GM19455 (cell line): ENCODE measurements at regions not wholly inside any gene's neighbourhood (a gene's known extent, or its start where the extent isn't known, plus 50 kb on each side); places are given as distances from the start of the nearest gene placed in this dataset.

ENCODE experiments used
- ATAC-seq: cut with Tn5 transposase; IDR thresholded peaks from one replicate; pipeline ENCODE4 v1.9.1; 2021; ENCODE audit not compliant: unreplicated experiment

DNA sequence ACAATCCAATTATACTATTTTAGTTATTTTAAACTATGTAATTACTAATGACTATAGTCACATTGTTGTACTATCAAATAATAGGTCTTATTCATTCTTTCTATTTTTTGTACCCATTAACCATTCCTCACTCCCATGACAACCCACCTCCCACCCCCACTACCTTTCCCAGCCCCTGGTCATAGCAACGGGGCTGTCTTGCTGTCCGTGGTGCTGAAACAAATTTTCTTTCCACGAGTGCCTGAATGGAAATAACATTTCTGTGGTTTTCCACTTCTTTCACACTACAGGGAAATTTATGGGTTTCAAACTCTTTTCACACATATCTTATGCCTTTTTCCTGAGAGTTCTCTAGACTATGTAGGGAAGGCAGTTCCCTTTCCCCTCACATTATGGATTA lies 326.6 kb downstream of the PHKB start:
- no peak for ATAC-seq

DNA sequence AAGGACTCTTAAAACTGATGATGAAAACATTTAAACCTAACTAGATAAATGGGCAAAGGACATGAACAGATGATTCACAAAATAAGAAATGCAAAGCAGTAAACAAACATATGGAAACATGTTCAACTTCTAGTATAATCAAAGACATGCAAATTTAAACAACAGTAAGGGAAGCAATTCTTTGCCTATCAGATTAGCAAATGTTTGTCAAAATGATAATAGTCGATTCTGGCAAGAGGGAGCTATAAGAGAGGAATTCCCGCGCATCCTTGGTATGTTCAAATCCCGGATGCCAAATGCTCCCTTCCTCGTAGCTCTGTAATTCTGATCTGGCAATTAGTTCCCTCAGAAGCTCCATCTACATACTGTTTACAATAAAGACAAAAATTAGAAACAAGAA lies 320.5 kb downstream of the PHKB start:
- ATAC-seq, result no peak

DNA sequence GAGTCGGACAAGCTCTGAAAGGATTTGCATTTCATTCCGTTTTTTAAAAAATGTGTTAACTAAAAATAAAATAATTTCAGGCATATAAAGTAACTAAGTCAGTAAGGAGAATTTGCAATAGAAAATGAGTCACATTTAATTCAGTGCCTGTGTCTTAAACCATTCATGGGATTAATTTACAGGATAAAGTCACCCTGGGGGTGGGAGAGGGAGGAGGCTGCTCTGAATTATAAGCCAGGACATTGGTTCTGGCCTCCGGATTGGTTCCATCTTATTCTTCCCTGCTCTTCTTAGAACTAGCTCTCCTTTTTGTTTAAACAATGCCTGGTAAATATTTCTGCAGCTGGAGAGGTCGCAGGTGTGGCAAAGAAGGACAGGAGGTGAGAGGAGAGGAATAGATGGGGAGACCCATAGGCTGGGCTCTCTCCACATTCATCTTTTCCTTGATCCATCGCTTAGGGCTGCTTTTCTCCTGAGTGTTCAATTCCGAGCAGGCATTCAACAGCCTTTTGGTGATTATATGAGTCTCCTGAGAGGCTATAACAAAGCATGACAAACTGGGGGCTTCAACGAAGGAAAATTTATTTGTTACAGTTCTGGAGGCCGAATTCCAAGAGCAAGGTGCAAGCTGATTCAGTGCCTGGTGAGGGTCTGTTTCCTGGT lies 319.2 kb downstream of the PHKB start:
- ATAC-seq, result no peak

DNA sequence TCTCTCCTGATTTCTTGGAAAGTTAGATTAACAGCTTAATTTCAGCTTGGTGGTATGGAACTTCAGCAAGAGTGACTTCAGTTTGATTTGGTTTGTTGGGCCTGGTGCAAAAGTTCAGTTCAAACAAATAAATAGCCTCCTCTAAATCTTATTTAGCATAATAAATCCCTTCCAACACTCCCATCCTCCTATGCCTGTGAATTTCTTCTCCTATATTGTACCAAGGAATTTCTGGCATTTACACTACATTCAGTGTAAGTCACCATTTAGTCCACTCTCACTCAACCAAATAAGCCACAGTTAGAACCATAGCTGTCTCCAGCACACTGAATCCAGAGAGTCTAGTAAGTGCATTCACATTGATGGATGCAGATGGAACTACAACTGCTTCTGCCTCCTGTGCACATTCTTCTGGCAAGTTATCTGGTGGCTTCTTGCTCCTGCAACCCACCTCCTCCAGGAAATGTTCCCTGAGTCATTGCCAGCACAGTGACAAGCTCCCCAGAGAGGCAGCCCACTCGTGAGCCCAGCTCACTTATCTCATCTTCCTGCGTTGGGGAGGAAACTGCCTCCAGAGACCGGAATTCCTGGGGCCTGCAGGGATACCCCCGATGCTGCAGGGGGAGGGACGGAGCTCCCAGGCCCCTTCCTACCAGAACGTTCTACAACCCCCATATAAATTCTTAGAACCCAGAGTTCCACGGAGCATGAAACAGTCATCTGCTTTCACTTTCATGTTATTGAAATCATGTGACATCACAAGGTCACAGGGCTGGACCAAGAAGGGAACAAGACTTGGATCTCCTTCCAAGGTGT lies 318.3 kb downstream of the PHKB start:
- no peak for ATAC-seq

DNA sequence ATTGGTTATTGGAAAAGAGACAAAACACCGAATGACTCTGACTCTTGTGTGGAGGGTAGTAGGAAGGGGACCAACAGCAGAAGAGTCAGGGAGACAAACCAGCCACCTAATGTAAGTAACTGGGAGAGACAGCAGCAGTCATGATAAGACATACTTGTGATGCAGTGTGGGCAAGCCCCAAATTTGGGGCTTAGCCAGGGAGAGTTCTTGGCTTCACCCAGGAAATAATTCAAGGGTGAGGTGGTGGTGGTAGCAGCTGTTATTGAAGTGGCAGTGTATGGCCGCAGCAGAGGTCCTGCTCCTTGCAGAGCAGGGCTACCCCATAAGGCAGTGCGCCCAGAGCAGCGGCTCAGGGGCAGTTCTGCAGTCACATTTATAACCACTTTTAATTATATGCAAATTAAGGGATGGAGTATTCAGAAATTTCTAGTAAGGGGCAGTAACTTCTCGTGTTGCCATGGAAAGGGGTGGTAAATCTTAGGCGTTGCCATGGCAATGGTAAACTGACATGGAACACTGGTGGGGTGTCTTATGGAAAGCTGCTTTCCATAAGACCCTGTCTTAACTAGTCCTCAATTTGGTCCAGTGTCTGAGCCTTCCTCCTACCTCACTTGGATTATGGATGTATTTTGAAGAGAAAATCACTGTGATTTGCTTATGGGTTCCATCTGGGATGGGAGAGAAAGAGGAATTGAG lies 317.1 kb downstream of the PHKB start:
- no peak for ATAC-seq

DNA sequence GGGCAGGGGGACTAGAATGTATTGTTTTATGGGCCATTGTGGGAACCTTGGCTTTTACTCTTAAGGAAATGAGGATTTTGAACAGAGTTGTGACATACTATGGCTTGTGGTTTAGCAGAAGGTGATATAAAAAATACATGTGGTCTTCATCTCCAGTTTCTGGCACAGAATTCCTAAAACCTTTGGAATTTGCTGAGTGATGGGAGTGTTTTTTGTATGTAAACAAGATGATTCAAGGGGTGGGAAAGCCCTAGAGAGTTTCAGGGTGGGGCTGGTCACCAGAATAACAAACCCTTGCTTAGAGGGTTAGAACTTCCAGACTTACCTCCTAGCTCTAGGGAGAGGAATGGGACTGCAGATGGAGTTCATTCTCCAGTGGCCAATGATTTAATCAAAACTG lies 316.1 kb downstream of the PHKB start:
- ATAC-seq, result no peak

DNA sequence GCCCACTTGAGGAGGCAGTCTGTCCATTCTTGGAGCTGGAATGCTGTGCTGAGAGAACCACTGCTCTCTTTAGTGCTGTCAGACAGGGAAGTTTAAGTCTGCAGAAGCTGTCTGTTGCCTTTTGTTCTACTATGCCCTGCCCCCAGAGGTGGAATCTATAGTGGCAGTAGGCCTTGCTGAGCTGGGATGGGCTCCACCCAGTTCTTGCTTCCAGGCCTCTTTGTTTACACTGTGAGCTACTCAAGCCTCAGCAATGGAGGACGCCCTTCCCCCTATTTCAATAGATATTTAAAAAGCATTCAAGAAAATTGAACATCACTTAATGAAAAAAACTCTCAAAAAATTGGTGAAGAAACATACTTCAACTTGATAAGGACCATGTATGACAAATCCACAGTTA lies 313.5 kb downstream of the PHKB start:
- ATAC-seq, result no peak

DNA sequence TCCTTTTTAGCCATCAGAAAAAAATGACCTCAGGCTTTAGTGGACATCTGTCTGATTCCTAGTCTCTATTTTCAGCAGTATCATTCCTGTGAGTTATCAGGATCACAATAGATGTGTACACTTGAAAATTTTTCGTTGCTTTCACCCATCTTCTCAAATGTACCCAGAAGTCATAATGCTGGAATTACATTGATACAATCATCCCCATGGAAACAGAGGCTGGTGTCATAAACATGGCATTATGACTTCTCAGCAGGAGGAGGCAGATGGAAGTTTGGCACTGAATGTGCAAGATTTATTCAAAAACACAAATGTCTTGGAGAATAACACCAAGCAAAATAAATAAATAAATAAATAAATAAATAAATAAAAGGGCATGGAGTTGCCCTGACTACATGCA lies 292.5 kb downstream of the PHKB start:
- no peak for ATAC-seq
